ENCODE measurements at regions not wholly inside any gene's neighbourhood (a gene's known extent, or its start where the extent isn't known, plus 50 kb on each side); places are given as distances from the start of the nearest gene placed in this dataset.

DNA sequence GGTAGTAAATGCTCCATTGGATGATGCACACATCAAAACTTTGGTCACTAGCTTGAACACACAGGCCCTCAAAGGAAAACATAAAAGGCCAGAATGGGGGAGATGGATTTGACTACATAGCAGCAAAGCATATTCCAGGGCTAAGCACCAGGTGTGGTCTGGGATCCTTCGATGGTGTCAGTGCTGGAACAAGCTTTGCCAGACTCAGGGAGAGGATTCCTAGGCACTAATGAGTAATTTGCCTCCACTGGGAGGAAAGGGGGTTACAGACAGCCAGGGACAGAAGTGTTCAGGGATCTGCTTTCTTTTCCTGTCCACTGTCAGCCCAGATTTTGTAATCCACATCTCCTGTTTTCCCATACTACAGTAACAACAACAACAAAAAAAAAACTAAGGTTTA, 157.2 kb upstream of the OBI1 start:
- H3K27ac ChIP-seq (ENCODE audit: low read length): no peak overlapping the region
- H3K9me2 ChIP-seq (ENCODE audit: insufficient read depth, low read length): no peaks in the 10 kb centered on the region
- H3K4me3 ChIP-seq (ENCODE audit: low read length): no peak overlapping the region
- TF ChIP-seq POLR2AphosphoS5 (IDR thresholded peaks at IDR 0.05) (no peak), EZH2 (IDR thresholded peaks at IDR 0.05; ENCODE audit: borderline replicate concordance, insufficient read depth, low read length, poor library complexity, severe bottlenecking) (no peak), SMC3 (conservative IDR thresholded peaks at IDR 0.05; ENCODE audit: poor library complexity) (no peak), RAD21 (conservative IDR thresholded peaks at IDR 0.05) (no peak), EP300 (conservative IDR thresholded peaks at IDR 0.05; ENCODE audit: poor library complexity, severe bottlenecking) (no peak), REST (IDR thresholded peaks at IDR 0.05; ENCODE audit: borderline replicate concordance) (no peak), TAF1 (IDR thresholded peaks at IDR 0.05; ENCODE audit: low read depth) (no peak), MXI1 (conservative IDR thresholded peaks at IDR 0.05; ENCODE audit: poor library complexity, severe bottlenecking) (no peak), CTCF (IDR thresholded peaks at IDR 0.05; ENCODE audit: poor library complexity, severe bottlenecking) (no peak)
- no peak overlapping the region for H3K9ac ChIP-seq (ENCODE audit: low read length)
- H3F3A ChIP-seq (ENCODE audit: insufficient read depth, low read length, poor library complexity, severe bottlenecking): no peaks in the 10 kb centered on the region
- no peaks in the 10 kb centered on the region for H3K27me3 ChIP-seq (ENCODE audit: insufficient read depth, low read depth, low read length)
- H3K36me3 ChIP-seq (ENCODE audit: insufficient read depth, low read length): no peaks in the 10 kb centered on the region
- H3K9me3 ChIP-seq (ENCODE audit: low read length): no peaks in the 10 kb centered on the region
- H3K4me2 ChIP-seq (ENCODE audit: low read length): no peak overlapping the region
- H4K20me1 ChIP-seq (ENCODE audit: insufficient read depth): no peaks in the 10 kb centered on the region
- H3K79me2 ChIP-seq (replicated peaks; ENCODE audit: insufficient read depth, low read length): no peaks in the 10 kb centered on the region
- H2AFZ ChIP-seq (ENCODE audit: low read depth, low read length): no peak overlapping the region

GRCh38 chr13:78806457-78806856, 147.5 kb upstream of the OBI1 start:
- no peaks in the 10 kb centered on the region for H4K20me1 ChIP-seq (ENCODE audit: insufficient read depth)
- H3K4me3 ChIP-seq (ENCODE audit: low read length): no peak overlapping the region
- H3K9me3 ChIP-seq (ENCODE audit: low read length): no peaks in the 10 kb centered on the region
- H3F3A ChIP-seq (ENCODE audit: insufficient read depth, low read length, poor library complexity, severe bottlenecking): no peaks in the 10 kb centered on the region
- H3K4me2 ChIP-seq (ENCODE audit: low read length): no peak overlapping the region
- no peaks in the 10 kb centered on the region for H3K36me3 ChIP-seq (ENCODE audit: insufficient read depth, low read length)
- H2AFZ ChIP-seq (ENCODE audit: low read depth, low read length): no peak overlapping the region
- H3K9me2 ChIP-seq (ENCODE audit: insufficient read depth, low read length): no peaks in the 10 kb centered on the region
- TF ChIP-seq POLR2AphosphoS5 (IDR thresholded peaks at IDR 0.05) (no peak), EZH2 (IDR thresholded peaks at IDR 0.05; ENCODE audit: borderline replicate concordance, insufficient read depth, low read length, poor library complexity, severe bottlenecking) (no peak), RAD21 (conservative IDR thresholded peaks at IDR 0.05) (no peak), CTCF (IDR thresholded peaks at IDR 0.05; ENCODE audit: poor library complexity, severe bottlenecking) (no peak), EP300 (conservative IDR thresholded peaks at IDR 0.05; ENCODE audit: poor library complexity, severe bottlenecking) (no peak), MXI1 (conservative IDR thresholded peaks at IDR 0.05; ENCODE audit: poor library complexity, severe bottlenecking) (no peak), REST (IDR thresholded peaks at IDR 0.05; ENCODE audit: borderline replicate concordance) (no peak), SMC3 (conservative IDR thresholded peaks at IDR 0.05; ENCODE audit: poor library complexity) (no peak), TAF1 (IDR thresholded peaks at IDR 0.05; ENCODE audit: low read depth) (no peak)
- no peaks in the 10 kb centered on the region for H3K79me2 ChIP-seq (replicated peaks; ENCODE audit: insufficient read depth, low read length)
- no peak overlapping the region for H3K27ac ChIP-seq (ENCODE audit: low read length)
- H3K9ac ChIP-seq (ENCODE audit: low read length): no peak overlapping the region
- no peaks in the 10 kb centered on the region for H3K27me3 ChIP-seq (ENCODE audit: insufficient read depth, low read depth, low read length)
